PC-3 (cell line): ENCODE measurements at regions not wholly inside any gene's neighbourhood (a gene's known extent, or its start where the extent isn't known, plus 50 kb on each side); places are given as distances from the start of the nearest gene placed in this dataset.

Source experiments
- ATAC-seq: fragments of 200-7000 bp; cut with Tn5 transposase; 2 replicates; pipeline ENCODE4 v1.9.1; 2020; ENCODE audit warnings: mild to moderate bottlenecking, moderate library complexity
- BruUV-seq: library from RNA; stranded (reverse); fragments of 400-500 nt; replicated peaks from 2 replicates; lab custom pipeline; 2021; lab: Mats Ljungman, UMichigan
- CTCF ChIA-PET: fragments of 300-600 bp; sonication (Branson Sonifier 250); formaldehyde crosslinking; loops from one replicate; lab custom pipeline; 2022; ENCODE audit warnings: antibody characterized with exemption; lab: Charles Lee
- POLR2A ChIA-PET: fragments of 300-600 bp; sonication (Branson Sonifier 250); formaldehyde crosslinking; loops from one replicate; lab custom pipeline; 2022; ENCODE audit warnings: antibody characterized with exemption; ENCODE audit not compliant: unreplicated experiment; lab: Charles Lee
- DNase-seq: peaks from one replicate; pipeline ENCODE4 v3.0.0-alpha.2; 2015
- H2AFZ ChIP-seq: fragments of 300-600 bp; sonication (generic); 2 replicates; pipeline ENCODE4 v1.6.0; 2016; ENCODE audit warnings: antibody characterized with exemption, low read length
- H3F3A ChIP-seq: fragments of 300-600 bp; sonication (generic); one replicate; pipeline ENCODE4 v1.6.0; 2017; ENCODE audit warnings: antibody characterized with exemption, low read length, control low read depth, mild to moderate bottlenecking; ENCODE audit not compliant: unreplicated experiment
- H3K27ac ChIP-seq: fragments of 300-600 bp; sonication (generic); 2 replicates; pipeline ENCODE4 v1.5.1; 2016; ENCODE audit warnings: mild to moderate bottlenecking, low read length
- H3K27me3 ChIP-seq: fragments of 300-600 bp; sonication (generic); 2 replicates; pipeline ENCODE4 v1.6.1; 2016; ENCODE audit warnings: low read length, mixed read lengths
- H3K36me3 ChIP-seq: fragments of 300-600 bp; sonication (generic); 2 replicates; pipeline ENCODE4 v1.6.1; 2016; ENCODE audit warnings: low read depth, mixed run types, low read length, mixed read lengths
- H3K4me1 ChIP-seq: fragments of 300-600 bp; sonication (generic); 2 replicates; pipeline ENCODE4 v1.5.1; 2016; ENCODE audit warnings: low read length; ENCODE audit not compliant: insufficient read depth
- H3K4me2 ChIP-seq: fragments of 300-600 bp; sonication (generic); 2 replicates; pipeline ENCODE4 v1.6.0; 2016; ENCODE audit warnings: low read length
- H3K4me3 ChIP-seq: fragments of 300-600 bp; sonication (generic); 2 replicates; pipeline ENCODE4 v1.5.1; 2016; ENCODE audit warnings: mild to moderate bottlenecking, low read length, mixed read lengths
- H3K79me2 ChIP-seq: fragments of 300-600 bp; sonication (generic); 2 replicates; pipeline ENCODE4 v1.6.1; 2017; ENCODE audit warnings: low read length, mixed read lengths
- H3K9ac ChIP-seq: fragments of 300-600 bp; sonication (generic); 2 replicates; pipeline ENCODE4 v1.6.0; 2016; ENCODE audit warnings: mild to moderate bottlenecking, low read length
- H3K9me2 ChIP-seq: fragments of 300-600 bp; sonication (generic); replicated peaks from 2 replicates; pipeline ENCODE4 v1.6.1; 2016; ENCODE audit warnings: mixed run types, low read length, mixed read lengths
- H3K9me3 ChIP-seq: fragments of 300-600 bp; sonication (generic); 2 replicates; pipeline ENCODE4 v1.6.1; 2016; ENCODE audit warnings: low read length, mixed read lengths
- H4K20me1 ChIP-seq: fragments of 300-600 bp; sonication (generic); 2 replicates; pipeline ENCODE4 v1.6.1; 2016; ENCODE audit warnings: low read length, mixed read lengths
- CTCF ChIP-seq: fragments of 300-600 bp; sonication (generic); conservative IDR thresholded peaks from 2 replicates; pipeline ENCODE4 v1.5.1; 2017; ENCODE audit warnings: antibody characterized with exemption, low read depth, mild to moderate bottlenecking, low read length
- EZH2 ChIP-seq: fragments of 300-600 bp; sonication (generic); IDR thresholded peaks from one replicate; pipeline ENCODE4 v1.6.1; 2017; ENCODE audit warnings: antibody characterized with exemption, mild to moderate bottlenecking, low read length; ENCODE audit not compliant: unreplicated experiment
- EZH2phosphoT487 ChIP-seq: fragments of 300-600 bp; sonication (generic); IDR thresholded peaks from 2 replicates; pipeline ENCODE4 v1.6.1; 2018; ENCODE audit warnings: mild to moderate bottlenecking, antibody characterized with exemption, low read length, borderline replicate concordance
- intact Hi-C: fragments of 100-400 bp; cut with micrococcal nuclease; formaldehyde crosslinking; loops from 2 replicates; pipeline ENCODE4 v1.9.0; 2023

GRCh38 chr1:238916828-238917227 lies 469.5 kb upstream of the CHRM3 start:
- Histone ChIP-seq H3K9me3 (no peaks in the 10 kb centered on the region), H4K20me1 (no peaks in the 10 kb centered on the region), H3F3A (no peaks in the 10 kb centered on the region), H3K4me2 (peak overlapping the region; percentile 24; the same call in 1 of the 2 replicates), H3K9ac (no peak overlapping the region), H3K79me2 (no peaks in the 10 kb centered on the region), H3K4me3 (no peak overlapping the region), H3K4me1 (peaks cover 11% of the 10 kb centered on the region), H3K9me2 (no peaks in the 10 kb centered on the region), H3K27me3 (no peaks in the 10 kb centered on the region), H2AFZ (no peak overlapping the region), H3K27ac (no peak overlapping the region; the same call in 1 of the 2 replicates), H3K36me3 (no peaks in the 10 kb centered on the region)
- CTCF ChIA-PET: no interaction called here
- intact Hi-C loops: no loop called here
- TF ChIP-seq CTCF (no peak), EZH2 (no peak), EZH2phosphoT487 (no peak)
- POLR2A ChIA-PET: no interaction called here
- no TSS peak for BruUV-seq
- peak; percentile 60 for DNase-seq
- ATAC-seq: peak; percentile 74

- Histone ChIP-seq H3K4me3 (no peak overlapping the region), H3K4me1 (peaks cover 11% of the 10 kb centered on the region), H3K9me3 (no peaks in the 10 kb centered on the region), H3K9ac (no peak overlapping the region), H3K4me2 (no peak overlapping the region), H3K27me3 (no peaks in the 10 kb centered on the region), H4K20me1 (no peaks in the 10 kb centered on the region), H3F3A (no peaks in the 10 kb centered on the region), H2AFZ (no peak overlapping the region), H3K9me2 (no peaks in the 10 kb centered on the region), H3K27ac (no peak overlapping the region), H3K79me2 (no peaks in the 10 kb centered on the region), H3K36me3 (no peaks in the 10 kb centered on the region)
- CTCF ChIA-PET: no interaction called here
- ATAC-seq: no peak
- no TSS peak for BruUV-seq
- POLR2A ChIA-PET: no interaction called here
- intact Hi-C loops: no loop called here
- TF ChIP-seq EZH2 (no peak), EZH2phosphoT487 (no peak), CTCF (no peak)
- DNase-seq: no peak
Observed at GRCh38 chr1:238914346-238914745, 472.0 kb upstream of the CHRM3 start.

GRCh38 chr1:238913210-238913609 lies 473.2 kb upstream of the CHRM3 start:
- ChIA-PET CTCF (no interaction called here), POLR2A (no interaction called here)
- DNase-seq: no peak
- TF ChIP-seq EZH2 (no peak), EZH2phosphoT487 (no peak), CTCF (no peak)
- Histone ChIP-seq H3K9me2 (no peaks in the 10 kb centered on the region), H3K79me2 (no peaks in the 10 kb centered on the region), H2AFZ (no peak overlapping the region), H3K36me3 (no peaks in the 10 kb centered on the region), H3K9ac (no peak overlapping the region), H4K20me1 (no peaks in the 10 kb centered on the region), H3K27me3 (no peaks in the 10 kb centered on the region), H3K27ac (no peak overlapping the region), H3F3A (no peaks in the 10 kb centered on the region), H3K4me1 (peaks cover 11% of the 10 kb centered on the region), H3K4me2 (no peak overlapping the region), H3K9me3 (no peaks in the 10 kb centered on the region), H3K4me3 (no peak overlapping the region)
- no TSS peak for BruUV-seq
- no peak for ATAC-seq
- intact Hi-C loops: no loop called here
